Adipocyte (in vitro differentiated cells): ENCODE measurements at regions not wholly inside any gene's neighbourhood (a gene's known extent, or its start where the extent isn't known, plus 50 kb on each side); places are given as distances from the start of the nearest gene placed in this dataset.
"Not testable (repeated sequence)": the region's sequence is repeated elsewhere in the genome, so short reads cannot be mapped to it uniquely, and the experiment has no call there.

Experiments used
- DNase-seq: peaks from one replicate; pipeline ENCODE4 v3.0.0-alpha.2; 2015; ENCODE audit warnings: low read depth
- H3K27me3 ChIP-seq: replicated peaks from 2 replicates; pipeline ENCODE4 v1.7.0; 2013; ENCODE audit warnings: mild to moderate bottlenecking, low read length, moderate library complexity; ENCODE audit not compliant: control insufficient read depth, insufficient read depth
- H3K36me3 ChIP-seq: 2 replicates; pipeline ENCODE4 v1.7.0; 2013; ENCODE audit warnings: low read length, mild to moderate bottlenecking, moderate library complexity; ENCODE audit not compliant: control insufficient read depth, insufficient read depth, severe bottlenecking
- H3K4me1 ChIP-seq: 2 replicates; pipeline ENCODE4 v1.7.0; 2013; ENCODE audit warnings: mild to moderate bottlenecking, low read length, moderate library complexity; ENCODE audit not compliant: control insufficient read depth, insufficient read depth
- H3K4me3 ChIP-seq: 2 replicates; pipeline ENCODE4 v1.7.0; 2013; ENCODE audit warnings: mild to moderate bottlenecking, low read length, moderate library complexity
- H3K9ac ChIP-seq: 2 replicates; pipeline ENCODE4 v1.7.0; 2013; ENCODE audit warnings: mild to moderate bottlenecking, low read length, moderate library complexity
- H3K9me3 ChIP-seq: 2 replicates; pipeline ENCODE4 v1.7.0; 2013; ENCODE audit warnings: mild to moderate bottlenecking, low read length, moderate library complexity; ENCODE audit not compliant: control insufficient read depth

DNA sequence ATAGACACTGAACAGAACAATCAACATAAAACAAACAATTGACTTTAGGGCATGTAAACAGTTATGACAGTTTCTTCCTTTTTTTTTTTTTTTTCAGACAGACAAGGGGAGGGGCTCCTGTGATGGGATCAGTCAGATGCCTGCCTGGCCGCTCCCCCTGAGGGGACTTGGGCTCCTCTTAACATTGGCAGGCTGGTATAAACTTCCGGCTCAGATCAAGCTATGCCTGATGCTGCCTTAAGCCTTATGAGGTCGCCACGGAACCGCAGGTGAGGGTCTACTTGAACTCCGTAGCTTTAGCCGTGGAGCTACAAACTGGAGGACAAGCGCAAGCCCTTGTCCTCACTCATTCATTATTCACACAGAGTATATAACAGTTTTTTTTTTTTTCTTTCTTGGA, 115.8 kb downstream of the UNC93B1 start:
- not testable (repeated sequence) for H3K36me3 ChIP-seq, H3K4me3 ChIP-seq, H3K4me1 ChIP-seq, DNase-seq, H3K9ac ChIP-seq, H3K9me3 ChIP-seq
- peaks cover 17% of the 10 kb centered on the region for H3K27me3 ChIP-seq

DNA sequence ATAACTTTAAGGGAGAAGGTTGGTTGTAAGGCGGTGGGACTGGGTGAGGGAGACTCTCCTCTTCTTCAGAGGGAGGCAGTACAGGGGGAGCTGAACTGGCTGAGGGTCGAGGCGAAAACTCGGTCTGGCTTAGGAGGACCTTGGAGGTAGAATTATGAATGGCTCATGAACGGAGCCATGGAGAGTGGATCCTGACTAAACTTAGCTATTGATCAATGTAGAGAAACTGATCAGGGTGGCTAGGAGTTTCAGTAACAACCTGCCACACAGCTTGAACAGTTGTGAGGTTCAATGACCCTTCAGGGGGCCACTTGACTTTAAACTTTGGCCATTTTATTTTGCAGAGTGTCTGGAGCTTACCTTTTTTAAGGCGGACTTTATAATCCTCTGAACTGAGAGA, 117.2 kb downstream of the UNC93B1 start:
- H3K9ac ChIP-seq, H3K9me3 ChIP-seq, DNase-seq, H3K36me3 ChIP-seq, H3K4me1 ChIP-seq, H3K4me3 ChIP-seq: not testable (repeated sequence)
- peaks cover 17% of the 10 kb centered on the region for H3K27me3 ChIP-seq

- peaks cover 17% of the 10 kb centered on the region for H3K27me3 ChIP-seq
- H3K4me3 ChIP-seq, H3K36me3 ChIP-seq: not testable (repeated sequence)
These were observed 117.7 kb downstream of the UNC93B1 start for GRCh38 chr11:67886207-67886606.

GRCh38 chr11:67885574-67885973, 118.3 kb downstream of the UNC93B1 start:
- H3K27me3 ChIP-seq, result peaks cover 17% of the 10 kb centered on the region
- not testable (repeated sequence) for H3K9ac ChIP-seq, DNase-seq, H3K36me3 ChIP-seq, H3K4me3 ChIP-seq, H3K9me3 ChIP-seq, H3K4me1 ChIP-seq

More at GRCh38 chr11:67886207-67886606, 117.7 kb downstream of the UNC93B1 start:
- not testable (repeated sequence) for H3K9me3 ChIP-seq, H3K9ac ChIP-seq, H3K4me1 ChIP-seq, DNase-seq

GRCh38 chr11:67884761-67885558, 118.9 kb downstream of the UNC93B1 start:
- DNase-seq, H3K4me3 ChIP-seq, H3K36me3 ChIP-seq, H3K9ac ChIP-seq, H3K4me1 ChIP-seq, H3K9me3 ChIP-seq: not testable (repeated sequence)
- H3K27me3 ChIP-seq, result peaks cover 17% of the 10 kb centered on the region

DNA sequence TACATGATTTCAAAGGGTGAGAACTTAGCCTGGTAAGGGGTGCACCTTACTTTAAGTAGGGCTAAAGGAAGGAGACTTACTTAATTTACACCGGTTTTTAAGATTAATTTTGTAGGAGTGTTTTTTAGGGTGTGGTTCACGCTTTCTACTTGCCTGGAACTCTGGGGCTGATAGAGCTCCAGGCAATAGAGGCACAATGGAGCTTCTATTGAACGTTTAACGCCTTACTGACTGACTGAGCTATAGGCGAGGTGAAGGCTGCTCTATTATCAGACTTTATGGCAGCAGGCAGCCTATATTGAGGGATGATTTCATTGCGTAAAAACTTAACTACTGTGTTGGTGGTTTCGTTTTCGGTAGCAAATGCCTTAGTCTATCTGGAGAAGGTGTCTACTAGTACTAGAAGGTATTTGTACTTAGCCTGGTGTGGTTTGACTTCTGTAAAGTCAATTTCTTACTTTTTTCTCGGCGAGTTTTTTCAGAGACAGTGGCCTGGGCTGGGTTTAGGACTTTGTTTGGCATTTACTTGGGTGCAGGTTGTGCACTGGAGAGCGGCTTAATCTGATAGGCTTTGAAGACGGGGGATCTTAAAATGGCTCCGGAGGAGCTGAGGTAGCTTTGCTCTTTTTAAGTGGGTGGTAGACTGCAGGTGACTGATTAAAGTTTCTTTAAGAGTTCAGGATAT, 119.7 kb downstream of the UNC93B1 start:
- H3K4me3 ChIP-seq, H3K9me3 ChIP-seq, DNase-seq, H3K4me1 ChIP-seq, H3K9ac ChIP-seq, H3K36me3 ChIP-seq: not testable (repeated sequence)
- H3K27me3 ChIP-seq, result peaks cover 17% of the 10 kb centered on the region

- not testable (repeated sequence) for H3K9me3 ChIP-seq, H3K36me3 ChIP-seq, H3K4me1 ChIP-seq, H3K9ac ChIP-seq, H3K4me3 ChIP-seq, DNase-seq
- peaks cover 11% of the 10 kb centered on the region for H3K27me3 ChIP-seq
These were observed 121.6 kb downstream of the UNC93B1 start for GRCh38 chr11:67882304-67882703.

DNA sequence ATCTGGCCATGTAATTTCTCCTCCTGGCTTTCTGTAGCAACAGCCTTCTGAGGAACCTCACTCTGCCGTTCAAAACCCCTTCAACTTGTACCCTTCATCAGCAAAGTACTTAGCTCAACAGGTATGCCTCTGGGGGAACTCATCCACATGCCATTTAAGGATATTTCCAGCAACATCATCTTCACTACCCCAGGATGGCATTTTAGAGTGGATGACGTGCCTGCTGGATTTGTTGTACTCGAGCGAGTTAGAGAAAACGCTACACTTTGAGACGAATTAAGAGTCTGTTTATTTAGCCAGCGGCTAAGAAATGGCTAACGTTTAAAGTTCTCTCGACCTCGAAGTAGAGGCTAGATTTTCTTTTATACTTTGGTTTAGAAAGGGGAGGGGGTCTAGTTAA, 122.1 kb downstream of the UNC93B1 start:
- not testable (repeated sequence) for H3K9ac ChIP-seq, H3K27me3 ChIP-seq, H3K36me3 ChIP-seq, H3K4me1 ChIP-seq, H3K4me3 ChIP-seq, DNase-seq, H3K9me3 ChIP-seq

- not testable (repeated sequence) for DNase-seq, H3K9me3 ChIP-seq, H3K4me3 ChIP-seq, H3K27me3 ChIP-seq, H3K36me3 ChIP-seq, H3K4me1 ChIP-seq, H3K9ac ChIP-seq
These were observed 123.2 kb downstream of the UNC93B1 start for GRCh38 chr11:67880594-67881196.

GRCh38 chr11:67878666-67879065, 125.2 kb downstream of the UNC93B1 start:
- not testable (repeated sequence) for H3K36me3 ChIP-seq, H3K27me3 ChIP-seq, DNase-seq, H3K4me3 ChIP-seq, H3K9ac ChIP-seq, H3K9me3 ChIP-seq, H3K4me1 ChIP-seq

GRCh38 chr11:67877316-67877715, 126.6 kb downstream of the UNC93B1 start:
- H3K9me3 ChIP-seq, DNase-seq, H3K4me1 ChIP-seq, H3K27me3 ChIP-seq, H3K36me3 ChIP-seq, H3K4me3 ChIP-seq, H3K9ac ChIP-seq: not testable (repeated sequence)
